HCT116 (cell line): ENCODE measurements at regions not wholly inside any gene's neighbourhood (a gene's known extent, or its start where the extent isn't known, plus 50 kb on each side); places are given as distances from the start of the nearest gene placed in this dataset.

Experiments used
- ATAC-seq: fragments of 200-7000 bp; cut with Tn5 transposase; 2 replicates; pipeline ENCODE4 v1.9.1; 2020; ENCODE audit warnings: mild to moderate bottlenecking, moderate library complexity
- BruUV-seq: library from RNA; stranded (reverse); fragments of 400-500 nt; replicated peaks from 2 replicates; lab custom pipeline; 2021; lab: Mats Ljungman, UMichigan
- CTCF ChIA-PET: fragments of 300-600 bp; sonication (Branson Sonifier 250); formaldehyde crosslinking; loops from one replicate; lab custom pipeline; 2021; ENCODE audit warnings: antibody characterized with exemption; lab: Charles Lee
- POLR2A ChIA-PET: fragments of 300-600, 350-600 bp; sonication (Branson Sonifier 250); formaldehyde crosslinking; loops from one replicate; lab custom pipeline; 2021; ENCODE audit warnings: antibody characterized with exemption; lab: Charles Lee
- RAD21 ChIA-PET, 2 experiments: fragments of 300-600 bp; sonication (Branson Sonifier 250); formaldehyde crosslinking; loops; one replicate each; lab custom pipeline; 2023; ENCODE audit warnings: low total read pairs in 2 of 2; ENCODE audit not compliant: uncharacterized antibody in 2 of 2, unreplicated experiment in 2 of 2, low non-redundant PET in 1 of 2; lab: Charles Lee
- DNase-seq: peaks from one replicate; pipeline ENCODE4 v3.0.0-alpha.2; 2010; ENCODE audit warnings: low read depth, low spot score
- H2AFZ ChIP-seq: fragments of 200-600 bp; shearing (Covaris generic), sonication (generic); 2 replicates; pipeline ENCODE4 v1.6.1; 2017; ENCODE audit warnings: low read depth, mixed run types, mixed read lengths, antibody characterized with exemption, low read length; ENCODE audit not compliant: poor library complexity, severe bottlenecking
- H3K27ac ChIP-seq: 2 replicates; pipeline ENCODE4 v1.5.1; 2012; ENCODE audit warnings: low read depth, low read length
- H3K27me3 ChIP-seq: fragments of 200-600 bp; sonication (generic); 2 replicates; pipeline ENCODE4 v1.6.1; 2016; ENCODE audit warnings: mixed run types, low read length, mixed read lengths; ENCODE audit not compliant: insufficient read depth
- H3K36me3 ChIP-seq, 2 experiments: fragments of 200-500 bp in 1 of 2; fragments of 200-600 bp in 1 of 2; sonication (Bioruptor generic) in 1 of 2; sonication (generic) in 1 of 2; 2 replicates each; pipeline versions ENCODE4 v1.5.1 to v1.6.1; 2014 to 2016; ENCODE audit warnings: low read length in 2 of 2, inconsistent platforms in 1 of 2, mixed read lengths in 1 of 2, mixed run types in 1 of 2; ENCODE audit not compliant: insufficient read depth in 2 of 2, control insufficient read depth in 1 of 2
- H3K4me1 ChIP-seq, 2 experiments: fragments of 200-600 bp in 1 of 2; sonication (generic) in 1 of 2; 2 replicates each; pipeline versions ENCODE4 v1.5.1 to v1.6.1; 2012 to 2017; ENCODE audit warnings: low read length in 2 of 2, inconsistent platforms in 1 of 2, mild to moderate bottlenecking in 1 of 2, mixed read lengths in 1 of 2, mixed run types in 1 of 2, moderate library complexity in 1 of 2; ENCODE audit not compliant: insufficient read depth in 2 of 2, control insufficient read depth in 1 of 2
- H3K4me2 ChIP-seq: fragments of 200-600 bp; sonication (generic); 2 replicates; pipeline ENCODE4 v1.6.1; 2017; ENCODE audit warnings: mixed run types, low read length, mixed read lengths
- H3K4me3 ChIP-seq, 2 experiments: fragments of 200-600 bp in 1 of 2; sonication (generic) in 1 of 2; replicated peaks in 1 of 2; 2 replicates each; pipeline ENCODE4 v1.5.1; 2011 to 2016; ENCODE audit warnings: low read length in 2 of 2, control low read depth in 1 of 2, low read depth in 1 of 2, mild to moderate bottlenecking in 1 of 2, mixed read lengths in 1 of 2, mixed run types in 1 of 2
- H3K79me2 ChIP-seq: fragments of 200-600 bp; sonication (generic); 2 replicates; pipeline ENCODE4 v1.6.1; 2017; ENCODE audit warnings: mild to moderate bottlenecking, mixed run types, low read length, moderate library complexity, mixed read lengths; ENCODE audit not compliant: insufficient read depth
- H3K9ac ChIP-seq: fragments of 200-600 bp; sonication (generic); 2 replicates; pipeline ENCODE4 v1.6.1; 2016; ENCODE audit warnings: low read length, mixed read lengths
- H3K9me2 ChIP-seq: fragments of 200-600 bp; sonication (generic), shearing (Covaris generic); 2 replicates; pipeline ENCODE4 v1.6.1; 2017; ENCODE audit warnings: mixed run types, mild to moderate bottlenecking, moderate library complexity; ENCODE audit not compliant: insufficient read depth
- H3K9me3 ChIP-seq, 2 experiments: fragments of 200-500 bp in 1 of 2; fragments of 200-600 bp in 1 of 2; sonication (Bioruptor generic) in 1 of 2; sonication (generic) in 1 of 2; 2 replicates each; pipeline ENCODE4 v1.6.1; 2014 to 2017; ENCODE audit warnings: low read length in 2 of 2, mixed read lengths in 2 of 2, inconsistent platforms in 1 of 2, low read depth in 1 of 2, mild to moderate bottlenecking in 1 of 2, mixed run types in 1 of 2, moderate library complexity in 1 of 2; ENCODE audit not compliant: control insufficient read depth in 1 of 2, insufficient read depth in 1 of 2
- H4K20me1 ChIP-seq: fragments of 200-600 bp; sonication (generic), shearing (Covaris generic); 2 replicates; pipeline ENCODE4 v1.6.1; 2017; ENCODE audit warnings: mixed run types, mild to moderate bottlenecking, moderate library complexity; ENCODE audit not compliant: insufficient read depth
- CEBPB ChIP-seq: IDR thresholded peaks from 2 replicates; pipeline ENCODE4 v1.6.1; 2012; ENCODE audit warnings: low read depth
- EGR1 ChIP-seq: IDR thresholded peaks from 2 replicates; pipeline ENCODE4 v1.6.1; 2012; ENCODE audit warnings: low read depth
- EZH2 ChIP-seq: fragments of 200-600 bp; sonication (generic); IDR thresholded peaks from 2 replicates; pipeline ENCODE4 v1.6.1; 2017; ENCODE audit warnings: antibody characterized with exemption, mixed run types
- EZH2phosphoT487 ChIP-seq: fragments of 200-600 bp; IDR thresholded peaks from 2 replicates; pipeline ENCODE4 v1.6.1; 2018; ENCODE audit warnings: antibody characterized with exemption, borderline replicate concordance
- FOSL1 ChIP-seq: IDR thresholded peaks from 2 replicates; pipeline ENCODE4 v1.6.1; 2012; ENCODE audit warnings: low read depth
- POLR2AphosphoS5 ChIP-seq: IDR thresholded peaks from 2 replicates; pipeline ENCODE4 v1.6.1; 2011; ENCODE audit warnings: mild to moderate bottlenecking, low read depth, low read length, moderate library complexity
- RAD21 ChIP-seq: IDR thresholded peaks from 2 replicates; pipeline ENCODE4 v1.6.1; 2012; ENCODE audit warnings: low read depth, mild to moderate bottlenecking
- SIN3A ChIP-seq: IDR thresholded peaks from 2 replicates; pipeline ENCODE4 v1.6.1; 2012; ENCODE audit warnings: low read depth
- SP1 ChIP-seq: IDR thresholded peaks from 2 replicates; pipeline ENCODE4 v1.6.1; 2012; ENCODE audit warnings: low read depth
- SRF ChIP-seq: IDR thresholded peaks from 2 replicates; pipeline ENCODE4 v1.6.1; 2012; ENCODE audit warnings: low read depth
- TCF7L2 ChIP-seq: IDR thresholded peaks from 2 replicates; pipeline ENCODE4 v1.7.0; 2011; ENCODE audit warnings: borderline replicate concordance, inconsistent platforms; ENCODE audit not compliant: insufficient read depth, insufficient read length; ENCODE audit errors: extremely low read depth
- ZFX ChIP-seq: fragments of 450-650 bp; IDR thresholded peaks from 2 replicates; pipeline ENCODE4 v1.6.1; 2017
- ZNF274 ChIP-seq: fragments of 200-500 bp; sonication (Bioruptor generic); IDR thresholded peaks from 2 replicates; pipeline ENCODE4 v1.6.1; 2014; ENCODE audit warnings: mild to moderate bottlenecking, low read depth, low read length, inconsistent platforms
- intact Hi-C: fragments of 100-400 bp; cut with micrococcal nuclease; formaldehyde crosslinking; loops from 2 replicates; pipeline ENCODE4 v1.10.0; 2022
- TF ChIP-seq, protein P1 (sequence below), 3 experiments: fragments of 200-600 bp in 1 of 3; sonication (generic) in 1 of 3; IDR thresholded peaks in 2 of 3; conservative IDR thresholded peaks in 1 of 3; 2 replicates each; pipeline ENCODE4 v1.5.1; 2012 to 2017; ENCODE audit warnings: low read depth in 2 of 3, low read length in 2 of 3, antibody characterized with exemption in 1 of 3, borderline replicate concordance in 1 of 3, control low read depth in 1 of 3, mild to moderate bottlenecking in 1 of 3, mixed read lengths in 1 of 3, mixed run types in 1 of 3, moderate library complexity in 1 of 3; ENCODE audit not compliant: insufficient read depth in 1 of 3
- TF ChIP-seq, protein P2 (sequence below): IDR thresholded peaks from 2 replicates; pipeline ENCODE4 v1.6.1; 2012; ENCODE audit warnings: low read depth

DNA sequence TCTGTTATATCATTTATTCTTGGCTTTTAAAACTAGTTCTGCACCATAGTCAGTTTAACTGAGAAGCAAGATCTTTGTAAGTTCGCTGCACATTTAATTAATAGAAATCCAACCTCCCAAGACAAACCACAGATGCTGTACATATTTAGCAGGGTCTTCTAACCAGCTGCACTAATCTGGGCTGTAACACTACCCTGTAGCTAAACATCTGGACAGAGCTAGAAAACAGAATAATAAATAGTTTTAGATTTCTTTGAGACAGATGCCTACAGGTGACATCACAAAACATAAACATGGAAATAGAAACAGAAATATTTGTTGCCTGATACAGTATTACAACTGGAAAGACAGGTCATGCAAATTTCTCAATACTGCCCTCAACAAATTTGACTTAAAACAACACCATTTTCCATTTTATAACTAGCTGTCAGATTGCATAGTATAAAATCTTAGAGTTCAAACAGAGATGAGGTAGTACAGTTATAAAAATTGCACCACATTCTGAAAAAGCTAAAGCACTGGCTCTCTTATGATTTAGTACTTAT lies 315.1 kb downstream of the NR4A2 start (continued):
- no peak for TF ChIP-seq SRF

DNA sequence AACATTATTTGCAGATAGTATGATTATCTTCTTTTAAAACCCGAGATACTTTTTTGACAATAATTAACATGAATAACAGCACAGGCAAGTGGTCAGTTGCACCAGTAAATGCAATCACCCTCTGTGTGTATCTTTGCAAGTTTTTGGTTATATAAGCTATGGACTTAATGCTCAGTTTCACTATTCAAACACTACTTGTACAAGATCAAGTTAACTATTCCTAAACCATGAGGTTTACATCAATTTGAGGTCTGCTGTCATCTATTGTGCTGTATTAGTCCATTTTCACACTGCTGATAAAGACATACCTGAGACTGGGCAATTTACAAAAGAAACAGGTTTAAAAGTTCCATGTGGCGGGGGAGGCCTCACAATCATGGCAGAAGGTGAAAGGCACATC lies 323.2 kb downstream of the NR4A2 start:
- H3K36me3 ChIP-seq: no peaks in the 10 kb centered on the region
- ATAC-seq (no peak), DNase-seq (no peak)
- no peak overlapping the region for H3K4me2 ChIP-seq
- ChIA-PET RAD21 (no interaction called here), POLR2A (no interaction called here), CTCF (no interaction called here)
- BruUV-seq: no TSS peak
- H3K9ac ChIP-seq: no peak overlapping the region
- H3K27ac ChIP-seq: no peak overlapping the region
- intact Hi-C loops: no loop called here
- no peaks in the 10 kb centered on the region for H3K79me2 ChIP-seq
- TF ChIP-seq ZNF274: no peak
- no peak for TF ChIP-seq EZH2phosphoT487
- no peak for TF ChIP-seq EGR1
- no peak for TF ChIP-seq POLR2AphosphoS5
- TF ChIP-seq, protein P1, sequence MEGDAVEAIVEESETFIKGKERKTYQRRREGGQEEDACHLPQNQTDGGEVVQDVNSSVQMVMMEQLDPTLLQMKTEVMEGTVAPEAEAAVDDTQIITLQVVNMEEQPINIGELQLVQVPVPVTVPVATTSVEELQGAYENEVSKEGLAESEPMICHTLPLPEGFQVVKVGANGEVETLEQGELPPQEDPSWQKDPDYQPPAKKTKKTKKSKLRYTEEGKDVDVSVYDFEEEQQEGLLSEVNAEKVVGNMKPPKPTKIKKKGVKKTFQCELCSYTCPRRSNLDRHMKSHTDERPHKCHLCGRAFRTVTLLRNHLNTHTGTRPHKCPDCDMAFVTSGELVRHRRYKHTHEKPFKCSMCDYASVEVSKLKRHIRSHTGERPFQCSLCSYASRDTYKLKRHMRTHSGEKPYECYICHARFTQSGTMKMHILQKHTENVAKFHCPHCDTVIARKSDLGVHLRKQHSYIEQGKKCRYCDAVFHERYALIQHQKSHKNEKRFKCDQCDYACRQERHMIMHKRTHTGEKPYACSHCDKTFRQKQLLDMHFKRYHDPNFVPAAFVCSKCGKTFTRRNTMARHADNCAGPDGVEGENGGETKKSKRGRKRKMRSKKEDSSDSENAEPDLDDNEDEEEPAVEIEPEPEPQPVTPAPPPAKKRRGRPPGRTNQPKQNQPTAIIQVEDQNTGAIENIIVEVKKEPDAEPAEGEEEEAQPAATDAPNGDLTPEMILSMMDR (IDR thresholded peaks at IDR 0.05 in 2 of 3, conservative IDR thresholded peaks at IDR 0.05 in 1 of 3; ENCODE audit: borderline replicate concordance in 1 of 3, insufficient read depth in 1 of 3, low read depth in 2 of 3, low read length in 2 of 3): no peak
- no peak for TF ChIP-seq RAD21
- TF ChIP-seq CEBPB: no peak
- TF ChIP-seq SIN3A: no peak
- TF ChIP-seq ZFX: no peak
- TF ChIP-seq SRF: no peak
- TF ChIP-seq, protein P2, sequence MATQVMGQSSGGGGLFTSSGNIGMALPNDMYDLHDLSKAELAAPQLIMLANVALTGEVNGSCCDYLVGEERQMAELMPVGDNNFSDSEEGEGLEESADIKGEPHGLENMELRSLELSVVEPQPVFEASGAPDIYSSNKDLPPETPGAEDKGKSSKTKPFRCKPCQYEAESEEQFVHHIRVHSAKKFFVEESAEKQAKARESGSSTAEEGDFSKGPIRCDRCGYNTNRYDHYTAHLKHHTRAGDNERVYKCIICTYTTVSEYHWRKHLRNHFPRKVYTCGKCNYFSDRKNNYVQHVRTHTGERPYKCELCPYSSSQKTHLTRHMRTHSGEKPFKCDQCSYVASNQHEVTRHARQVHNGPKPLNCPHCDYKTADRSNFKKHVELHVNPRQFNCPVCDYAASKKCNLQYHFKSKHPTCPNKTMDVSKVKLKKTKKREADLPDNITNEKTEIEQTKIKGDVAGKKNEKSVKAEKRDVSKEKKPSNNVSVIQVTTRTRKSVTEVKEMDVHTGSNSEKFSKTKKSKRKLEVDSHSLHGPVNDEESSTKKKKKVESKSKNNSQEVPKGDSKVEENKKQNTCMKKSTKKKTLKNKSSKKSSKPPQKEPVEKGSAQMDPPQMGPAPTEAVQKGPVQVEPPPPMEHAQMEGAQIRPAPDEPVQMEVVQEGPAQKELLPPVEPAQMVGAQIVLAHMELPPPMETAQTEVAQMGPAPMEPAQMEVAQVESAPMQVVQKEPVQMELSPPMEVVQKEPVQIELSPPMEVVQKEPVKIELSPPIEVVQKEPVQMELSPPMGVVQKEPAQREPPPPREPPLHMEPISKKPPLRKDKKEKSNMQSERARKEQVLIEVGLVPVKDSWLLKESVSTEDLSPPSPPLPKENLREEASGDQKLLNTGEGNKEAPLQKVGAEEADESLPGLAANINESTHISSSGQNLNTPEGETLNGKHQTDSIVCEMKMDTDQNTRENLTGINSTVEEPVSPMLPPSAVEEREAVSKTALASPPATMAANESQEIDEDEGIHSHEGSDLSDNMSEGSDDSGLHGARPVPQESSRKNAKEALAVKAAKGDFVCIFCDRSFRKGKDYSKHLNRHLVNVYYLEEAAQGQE: no peak
- no peak for TF ChIP-seq FOSL1
- no peak for TF ChIP-seq TCF7L2
- no peak for TF ChIP-seq SP1
- no peak for TF ChIP-seq EZH2
- no peak overlapping the region for H2AFZ ChIP-seq
- H3K9me3 ChIP-seq: no peaks in the 10 kb centered on the region
- no peaks in the 10 kb centered on the region for H3K4me1 ChIP-seq
- H3K27me3 ChIP-seq: no peaks in the 10 kb centered on the region
- H3K9me2 ChIP-seq: no peaks in the 10 kb centered on the region
- H3K4me3 ChIP-seq: no peak overlapping the region
- H4K20me1 ChIP-seq: no peaks in the 10 kb centered on the region
